K562 (cell line): ENCODE measurements at regions not wholly inside any gene's neighbourhood (a gene's known extent, or its start where the extent isn't known, plus 50 kb on each side); places are given as distances from the start of the nearest gene placed in this dataset.

Experiments
- CTBP1 ChIP-seq: fragments of 450-650 bp; IDR thresholded peaks from 2 replicates; pipeline ENCODE4 v1.6.1; 2016; ENCODE audit warnings: borderline replicate concordance
- RNF2 ChIP-seq: sonication (generic); IDR thresholded peaks from 2 replicates; pipeline ENCODE4 v1.6.1; 2016

GRCh38 chr20:55471052-55472006, 534.0 kb downstream of the CBLN4 start:
- TF ChIP-seq CTBP1, result no peak
- no peak for TF ChIP-seq RNF2
